ENCODE measurements at regions not wholly inside any gene's neighbourhood (a gene's known extent, or its start where the extent isn't known, plus 50 kb on each side); places are given as distances from the start of the nearest gene placed in this dataset.

DNA sequence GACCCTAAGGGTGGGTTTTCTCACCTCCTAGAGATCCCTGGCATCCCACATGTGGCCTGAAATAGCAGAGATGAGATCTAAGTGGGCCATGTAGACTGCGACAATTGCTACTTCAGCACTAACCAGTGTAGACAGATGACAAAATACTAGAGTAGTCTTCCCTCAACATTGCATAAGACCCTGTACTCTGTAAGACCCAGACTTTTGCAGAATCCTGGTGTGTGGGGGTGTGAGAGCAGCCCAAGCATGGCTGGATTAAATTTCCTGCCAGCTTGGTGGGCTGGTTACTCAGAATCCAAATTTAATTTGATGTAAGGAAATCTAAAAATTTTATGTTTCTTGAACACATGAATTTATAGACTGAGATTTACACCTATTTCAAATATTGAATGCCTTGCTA is 88.3 kb downstream of the ZNF365 start:
- no peak for TF ChIP-seq POLR2A (IDR thresholded peaks at IDR 0.05)
- TF ChIP-seq, protein P1, sequence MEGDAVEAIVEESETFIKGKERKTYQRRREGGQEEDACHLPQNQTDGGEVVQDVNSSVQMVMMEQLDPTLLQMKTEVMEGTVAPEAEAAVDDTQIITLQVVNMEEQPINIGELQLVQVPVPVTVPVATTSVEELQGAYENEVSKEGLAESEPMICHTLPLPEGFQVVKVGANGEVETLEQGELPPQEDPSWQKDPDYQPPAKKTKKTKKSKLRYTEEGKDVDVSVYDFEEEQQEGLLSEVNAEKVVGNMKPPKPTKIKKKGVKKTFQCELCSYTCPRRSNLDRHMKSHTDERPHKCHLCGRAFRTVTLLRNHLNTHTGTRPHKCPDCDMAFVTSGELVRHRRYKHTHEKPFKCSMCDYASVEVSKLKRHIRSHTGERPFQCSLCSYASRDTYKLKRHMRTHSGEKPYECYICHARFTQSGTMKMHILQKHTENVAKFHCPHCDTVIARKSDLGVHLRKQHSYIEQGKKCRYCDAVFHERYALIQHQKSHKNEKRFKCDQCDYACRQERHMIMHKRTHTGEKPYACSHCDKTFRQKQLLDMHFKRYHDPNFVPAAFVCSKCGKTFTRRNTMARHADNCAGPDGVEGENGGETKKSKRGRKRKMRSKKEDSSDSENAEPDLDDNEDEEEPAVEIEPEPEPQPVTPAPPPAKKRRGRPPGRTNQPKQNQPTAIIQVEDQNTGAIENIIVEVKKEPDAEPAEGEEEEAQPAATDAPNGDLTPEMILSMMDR (IDR thresholded peaks at IDR 0.05) = no peak

Measured in body of pancreas (tissue), 4 donors.